C4-2B (cell line): ENCODE measurements at regions not wholly inside any gene's neighbourhood (a gene's known extent, or its start where the extent isn't known, plus 50 kb on each side); places are given as distances from the start of the nearest gene placed in this dataset.

ENCODE experiments used
- ZFX ChIP-seq: fragments of 450-650 bp; IDR thresholded peaks from 2 replicates; pipeline ENCODE4 v1.6.1; 2017
- TF ChIP-seq, protein P1 (sequence below): fragments of 450-650 bp; conservative IDR thresholded peaks from 2 replicates; pipeline ENCODE4 v1.5.1; 2017; ENCODE audit warnings: mild to moderate bottlenecking

DNA sequence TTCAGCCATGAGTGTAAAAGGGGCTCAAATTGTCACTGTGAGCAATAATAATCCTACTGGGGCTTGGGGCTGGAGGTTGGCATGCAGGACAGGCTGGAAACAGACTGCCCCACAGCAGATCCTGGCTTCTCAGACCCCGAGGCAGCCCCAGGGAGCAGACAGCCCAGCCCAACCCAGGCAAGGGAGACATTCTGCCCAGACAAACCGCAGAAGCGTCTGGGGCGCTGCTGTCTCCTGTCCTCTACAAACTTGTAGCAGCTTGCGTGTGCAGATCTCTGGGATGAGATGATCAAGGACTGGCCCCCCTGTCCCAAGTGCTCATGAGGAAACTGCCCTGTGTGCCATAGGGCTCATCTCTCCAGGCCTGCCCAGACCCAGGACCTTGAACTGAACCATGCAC is 84.6 kb downstream of the MAFB start:
- TF ChIP-seq, protein P1, sequence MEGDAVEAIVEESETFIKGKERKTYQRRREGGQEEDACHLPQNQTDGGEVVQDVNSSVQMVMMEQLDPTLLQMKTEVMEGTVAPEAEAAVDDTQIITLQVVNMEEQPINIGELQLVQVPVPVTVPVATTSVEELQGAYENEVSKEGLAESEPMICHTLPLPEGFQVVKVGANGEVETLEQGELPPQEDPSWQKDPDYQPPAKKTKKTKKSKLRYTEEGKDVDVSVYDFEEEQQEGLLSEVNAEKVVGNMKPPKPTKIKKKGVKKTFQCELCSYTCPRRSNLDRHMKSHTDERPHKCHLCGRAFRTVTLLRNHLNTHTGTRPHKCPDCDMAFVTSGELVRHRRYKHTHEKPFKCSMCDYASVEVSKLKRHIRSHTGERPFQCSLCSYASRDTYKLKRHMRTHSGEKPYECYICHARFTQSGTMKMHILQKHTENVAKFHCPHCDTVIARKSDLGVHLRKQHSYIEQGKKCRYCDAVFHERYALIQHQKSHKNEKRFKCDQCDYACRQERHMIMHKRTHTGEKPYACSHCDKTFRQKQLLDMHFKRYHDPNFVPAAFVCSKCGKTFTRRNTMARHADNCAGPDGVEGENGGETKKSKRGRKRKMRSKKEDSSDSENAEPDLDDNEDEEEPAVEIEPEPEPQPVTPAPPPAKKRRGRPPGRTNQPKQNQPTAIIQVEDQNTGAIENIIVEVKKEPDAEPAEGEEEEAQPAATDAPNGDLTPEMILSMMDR, result no peak
- TF ChIP-seq ZFX, result no peak
